HG02981 (cell line): ENCODE measurements at regions not wholly inside any gene's neighbourhood (a gene's known extent, or its start where the extent isn't known, plus 50 kb on each side); places are given as distances from the start of the nearest gene placed in this dataset.
"Not testable (repeated sequence)": the region's sequence is repeated elsewhere in the genome, so short reads cannot be mapped to it uniquely, and the experiment has no call there.

Experiments used
- ATAC-seq: cut with Tn5 transposase; IDR thresholded peaks from one replicate; pipeline ENCODE4 v1.9.1; 2021; ENCODE audit warnings: mild to moderate bottlenecking, moderate library complexity; ENCODE audit not compliant: unreplicated experiment

DNA sequence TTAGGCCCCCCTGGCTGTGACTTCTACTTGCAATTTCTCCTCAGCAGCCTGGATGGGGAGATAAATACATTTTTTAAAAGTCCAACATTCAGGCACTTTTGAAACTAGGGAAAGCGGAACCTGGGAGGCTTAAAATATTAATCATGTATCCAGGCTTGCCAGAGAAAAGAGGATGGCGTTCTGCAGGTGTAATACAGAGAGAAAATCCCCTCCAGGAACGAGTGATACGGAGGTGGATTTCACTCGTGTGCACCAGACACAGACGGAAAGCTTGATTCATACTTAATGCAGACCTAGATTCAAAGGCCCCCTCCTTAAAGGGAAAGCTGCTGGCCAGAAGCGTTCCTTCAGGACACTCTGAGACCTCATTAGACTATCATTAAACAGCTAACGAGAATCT lies 354.0 kb upstream of the BOD1L1 start:
- ATAC-seq, result no peak

GRCh38 chr4:13982010-13982409 lies 354.5 kb upstream of the BOD1L1 start:
- no peak for ATAC-seq

GRCh38 chr4:13983189-13983790 lies 355.8 kb upstream of the BOD1L1 start:
- no peak for ATAC-seq

GRCh38 chr4:13984991-13985800 lies 357.7 kb upstream of the BOD1L1 start:
- ATAC-seq, result no peak

- no peak for ATAC-seq
Observed at GRCh38 chr4:13985837-13986236, 358.3 kb upstream of the BOD1L1 start.

DNA sequence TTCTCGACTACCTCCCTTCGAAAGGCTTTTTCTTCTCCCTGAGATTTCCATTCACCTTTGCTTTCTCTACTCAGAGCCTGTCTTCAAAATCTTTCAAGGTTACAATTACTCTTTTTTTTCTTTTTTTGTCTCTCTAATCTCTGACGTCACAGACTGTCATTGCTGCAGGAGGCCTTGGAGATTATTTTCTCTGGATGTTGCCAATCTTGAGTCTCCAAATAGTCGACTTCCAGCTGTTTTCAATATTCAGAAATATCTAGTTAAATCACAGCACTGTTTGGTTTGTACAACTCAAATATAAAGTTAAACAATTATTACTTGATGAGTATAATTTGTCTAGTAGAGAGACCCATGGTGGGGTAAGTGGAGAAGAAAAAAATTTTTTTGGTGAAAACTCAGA lies 359.0 kb upstream of the BOD1L1 start:
- ATAC-seq, result no peak

- no peak for ATAC-seq
Observed at GRCh38 chr4:13988353-13989305, 361.1 kb upstream of the BOD1L1 start.

DNA sequence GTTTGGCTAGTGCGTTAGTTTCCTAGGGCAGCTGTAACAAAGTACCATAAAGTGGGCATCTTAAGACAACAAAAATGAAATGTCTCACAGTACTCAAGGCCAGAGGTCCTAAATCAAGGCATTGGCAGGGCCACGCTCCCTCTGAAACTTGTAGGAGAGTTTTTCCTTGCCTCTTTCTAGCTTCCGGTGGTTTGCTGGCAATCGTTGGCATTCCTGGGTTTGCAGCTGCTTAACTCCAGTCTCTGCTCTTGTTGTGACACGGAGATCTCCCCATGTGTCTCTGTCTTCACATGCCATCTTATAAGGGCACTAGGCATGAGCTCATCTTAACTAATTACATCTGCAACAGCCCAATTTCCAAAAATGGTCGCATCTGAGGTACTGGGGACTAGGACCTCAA lies 362.0 kb upstream of the BOD1L1 start:
- no peak for ATAC-seq

- ATAC-seq, result no peak
Observed at GRCh38 chr4:13990596-13991589, 363.4 kb upstream of the BOD1L1 start.

DNA sequence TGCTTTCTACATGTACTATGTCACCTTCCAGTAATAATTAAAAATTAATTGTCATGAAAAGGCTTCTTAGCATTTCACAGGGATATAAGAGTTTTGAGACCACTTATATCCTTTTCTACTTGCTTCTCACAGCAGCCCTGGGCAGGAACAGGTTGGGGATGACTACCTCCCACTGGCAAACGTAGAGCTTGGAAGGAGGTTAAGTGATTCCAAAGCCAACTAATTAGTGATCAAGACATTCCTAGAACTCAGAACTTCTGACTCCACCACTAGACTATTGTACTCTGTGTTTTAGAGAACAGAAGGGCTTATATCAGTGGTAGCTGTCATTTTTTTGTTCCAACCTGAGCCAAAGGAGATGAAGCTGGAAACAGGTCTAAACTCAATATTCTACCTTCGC lies 364.5 kb upstream of the BOD1L1 start:
- no peak for ATAC-seq

- no peak for ATAC-seq
Observed at GRCh38 chr4:13992975-13993520, 365.5 kb upstream of the BOD1L1 start.

GRCh38 chr4:13994016-13994415 lies 366.5 kb upstream of the BOD1L1 start:
- no peak for ATAC-seq

DNA sequence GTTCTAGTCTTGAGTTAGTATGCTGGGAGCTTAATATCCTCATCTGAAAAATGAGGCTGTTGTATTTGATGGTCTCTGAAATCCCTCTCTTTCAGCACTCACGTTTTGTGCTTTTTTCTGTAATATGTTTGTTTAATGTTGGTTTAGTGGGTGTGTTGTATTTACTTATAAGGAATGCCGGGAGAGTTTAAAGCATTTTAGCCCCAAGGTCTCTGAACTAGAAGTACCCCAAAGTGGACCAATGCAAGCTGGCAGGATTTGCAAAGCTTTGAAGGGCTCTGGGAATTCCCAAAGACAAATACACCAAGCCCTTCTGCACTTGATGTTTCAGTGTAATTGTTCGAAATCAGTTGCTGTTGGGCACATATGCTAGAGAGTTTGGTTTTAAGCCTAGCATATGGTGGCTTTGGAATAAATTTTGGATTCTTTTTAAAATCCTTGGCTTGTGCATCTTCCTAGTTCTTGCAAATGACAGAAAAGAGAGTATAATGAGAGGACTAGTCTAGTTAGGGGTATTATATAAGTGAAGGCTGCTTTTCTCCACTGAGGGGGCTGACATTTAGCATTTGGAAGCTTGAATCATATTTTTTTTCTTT lies 371.4 kb upstream of the BOD1L1 start:
- no peak for ATAC-seq

DNA sequence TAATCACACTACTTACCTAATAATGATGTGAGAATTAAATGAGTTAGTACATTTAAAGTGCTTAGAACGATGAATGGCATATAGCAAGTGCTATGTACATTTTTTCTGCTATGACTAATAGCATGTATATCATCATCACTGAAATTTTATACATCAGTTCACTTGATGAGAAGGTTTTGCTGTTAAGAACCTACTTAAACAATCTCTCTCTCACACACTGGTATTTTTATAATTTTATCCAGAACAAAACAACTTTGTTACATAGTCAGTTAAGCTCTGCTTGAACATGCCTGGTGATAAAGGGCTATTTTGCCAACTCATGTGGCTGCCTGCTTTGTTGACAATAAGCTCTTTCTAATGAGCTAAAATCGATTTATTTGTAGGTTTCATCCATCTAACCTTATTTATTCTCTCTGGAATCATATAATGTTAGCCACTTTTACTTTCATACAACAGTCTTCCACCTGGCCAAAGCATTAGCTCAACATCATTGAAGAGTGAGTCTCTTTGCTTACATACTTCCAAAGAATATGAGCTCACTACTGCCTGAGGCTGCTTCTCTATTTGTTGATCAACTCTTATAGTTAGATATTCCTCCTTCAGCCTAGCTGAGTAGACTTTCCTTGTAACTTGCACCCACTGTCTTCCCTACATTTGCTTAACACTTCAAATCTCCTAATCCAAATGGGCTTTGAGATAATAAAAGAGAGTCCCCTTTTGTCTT lies 372.7 kb upstream of the BOD1L1 start:
- ATAC-seq, result no peak

DNA sequence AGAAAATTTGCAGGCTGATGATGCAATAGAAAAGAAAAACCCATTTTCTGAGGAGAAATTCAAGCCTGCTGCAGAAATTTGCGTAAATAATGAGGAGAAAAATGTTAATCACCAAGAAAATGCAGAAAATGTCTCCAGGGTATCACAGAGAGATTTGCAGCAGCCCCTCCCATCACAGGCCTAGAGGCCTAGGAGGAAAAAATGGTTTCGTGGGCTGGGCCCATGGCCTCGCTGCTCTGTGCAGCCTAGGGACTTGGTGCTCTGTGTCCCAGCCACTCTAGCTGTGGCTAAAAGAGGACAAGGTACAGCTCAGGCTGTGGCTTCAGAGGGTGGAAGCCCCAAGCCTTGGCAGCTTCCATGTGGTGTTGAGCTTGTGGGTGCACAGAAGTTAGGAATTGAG lies 374.8 kb upstream of the BOD1L1 start:
- ATAC-seq, result not testable (repeated sequence)

- ATAC-seq, result no peak
Observed at GRCh38 chr4:14008494-14008893, 381.0 kb upstream of the BOD1L1 start.

GRCh38 chr4:14018191-14018853 lies 390.8 kb upstream of the BOD1L1 start:
- no peak for ATAC-seq

GRCh38 chr4:14022456-14022855 lies 394.9 kb upstream of the BOD1L1 start:
- no peak for ATAC-seq
